GM21367 (cell line): ENCODE measurements at regions not wholly inside any gene's neighbourhood (a gene's known extent, or its start where the extent isn't known, plus 50 kb on each side); places are given as distances from the start of the nearest gene placed in this dataset.

ENCODE experiments used
- ATAC-seq: cut with Tn5 transposase; IDR thresholded peaks from one replicate; pipeline ENCODE4 v1.9.1; 2021; ENCODE audit not compliant: unreplicated experiment

DNA sequence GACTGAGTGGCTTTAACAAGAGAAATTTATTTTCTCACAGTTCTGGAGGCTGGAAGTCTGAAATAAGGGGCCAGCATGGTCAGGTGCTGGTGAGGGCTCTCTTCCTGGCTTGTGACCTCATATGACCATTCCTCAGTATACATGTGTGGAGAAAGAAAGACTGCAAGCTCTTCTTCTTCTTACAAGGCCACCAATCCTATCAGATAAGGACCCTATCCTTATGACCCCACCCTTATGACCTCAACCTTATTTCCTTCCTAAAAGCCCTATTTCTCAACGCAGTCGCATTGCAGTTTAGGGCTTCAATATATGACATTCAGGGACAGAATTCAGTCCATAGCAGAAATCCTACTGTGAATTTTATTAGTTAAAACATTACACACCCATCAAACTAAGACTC lies 124.4 kb upstream of the RAG2 start:
- no peak for ATAC-seq

DNA sequence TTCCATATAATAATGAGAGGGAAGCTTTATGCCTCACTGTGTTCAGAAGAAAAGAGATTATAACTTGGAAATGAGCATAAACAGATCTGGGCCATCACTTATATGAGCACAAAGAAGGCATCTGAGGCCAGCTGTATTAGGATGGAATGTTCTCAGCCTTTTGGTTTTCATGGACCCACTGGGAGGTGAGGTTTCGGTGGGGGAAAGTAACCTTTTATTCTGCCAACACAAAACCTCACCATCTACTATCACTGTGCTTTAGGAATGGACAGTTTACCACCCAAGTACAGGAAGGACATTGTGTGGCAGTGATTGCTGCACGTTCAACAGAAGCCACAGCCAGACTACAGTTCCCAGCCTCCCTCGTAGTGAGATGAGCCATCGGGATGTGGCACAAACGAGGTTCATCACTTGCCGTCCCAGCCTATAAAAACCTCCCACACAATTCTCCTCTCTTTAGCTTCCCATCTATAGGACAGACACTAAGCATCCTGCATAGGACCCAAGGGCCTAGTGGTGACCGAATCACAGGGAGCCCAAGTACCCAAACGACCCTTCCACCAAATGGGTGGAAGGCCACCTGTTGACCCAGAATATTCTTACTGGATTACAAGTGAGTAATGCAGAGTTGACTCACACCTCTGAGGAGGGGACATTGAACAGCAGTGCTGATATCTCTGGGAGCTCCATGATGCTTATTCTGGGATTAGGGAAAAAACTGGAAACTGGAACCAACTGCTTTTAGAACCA lies 121.5 kb upstream of the RAG2 start:
- no peak for ATAC-seq

DNA sequence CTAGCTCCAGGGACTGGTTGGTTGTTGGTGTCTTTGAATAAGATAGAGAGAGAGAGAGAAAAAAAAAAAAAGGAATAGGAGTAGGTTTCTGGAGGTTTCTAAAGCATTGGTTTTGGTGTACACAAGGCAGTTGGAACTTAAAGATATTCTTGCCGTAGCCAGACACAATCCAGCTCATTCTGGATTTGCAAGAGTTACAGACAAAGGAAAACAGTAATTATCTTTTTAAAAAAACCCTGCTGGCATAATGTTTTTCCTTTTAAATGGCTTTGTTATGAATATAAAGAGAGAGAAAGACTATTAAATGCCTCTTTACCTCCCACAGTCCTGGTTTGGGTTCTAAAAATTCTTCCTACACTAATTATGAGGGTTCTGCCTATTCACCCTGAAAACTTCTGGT lies 120.4 kb upstream of the RAG2 start:
- no peak for ATAC-seq

DNA sequence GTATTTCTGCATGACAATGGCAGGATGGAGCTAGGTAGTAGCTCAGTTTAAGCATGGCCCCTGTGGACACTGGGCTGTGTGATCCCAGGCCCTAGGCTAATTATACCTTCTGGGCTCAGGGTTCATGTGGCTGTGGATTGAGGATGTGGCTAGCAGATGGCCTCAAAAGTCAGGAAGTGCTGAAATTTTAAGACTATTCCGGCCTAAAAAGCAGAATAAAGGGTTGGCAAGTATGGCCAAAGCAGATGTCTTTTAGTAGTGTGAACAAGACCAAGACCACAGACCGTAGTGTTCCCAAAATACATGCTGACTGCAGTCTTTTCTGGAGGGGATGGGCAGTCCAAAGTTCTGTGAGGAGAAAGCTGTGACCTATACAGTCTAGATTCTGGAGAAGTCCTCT lies 115.7 kb upstream of the RAG2 start:
- ATAC-seq: no peak

DNA sequence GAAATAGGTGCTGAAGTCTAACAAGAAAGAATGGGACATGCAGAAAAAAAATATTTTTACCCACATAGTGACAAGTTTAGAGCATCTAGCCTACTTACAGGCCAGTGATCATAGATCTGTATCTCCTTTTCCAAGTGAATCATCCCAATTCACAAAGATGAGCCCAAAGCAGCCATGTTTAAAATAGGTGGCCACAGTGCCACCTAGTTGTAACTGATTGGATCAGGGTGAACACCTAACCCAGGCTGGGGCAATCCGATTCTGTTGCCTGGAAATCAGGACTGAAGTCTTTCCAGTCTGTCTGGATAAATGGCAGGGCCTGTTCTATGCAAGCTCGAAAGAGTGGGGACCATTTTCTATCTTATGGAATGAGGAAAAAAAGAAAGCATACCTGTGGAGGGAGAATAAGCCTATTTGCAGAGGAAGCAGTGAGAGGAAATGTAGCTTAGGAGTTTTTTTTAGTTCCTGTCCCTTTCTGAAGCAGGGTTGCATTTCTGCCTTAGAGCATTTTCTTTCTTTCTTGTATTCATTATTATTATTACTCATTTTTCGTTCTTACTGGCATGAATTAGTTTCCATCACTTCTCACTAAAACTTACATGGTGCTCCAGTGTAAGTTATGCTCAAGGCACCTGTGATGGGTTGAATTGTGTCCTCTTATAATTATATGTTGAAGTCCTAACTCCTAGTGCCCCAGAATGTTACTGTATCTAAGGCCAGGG lies 113.2 kb upstream of the RAG2 start:
- ATAC-seq: no peak
